ENCODE measurements at regions not wholly inside any gene's neighbourhood (a gene's known extent, or its start where the extent isn't known, plus 50 kb on each side); places are given as distances from the start of the nearest gene placed in this dataset.

- TF ChIP-seq ZNF274 (IDR thresholded peaks at IDR 0.05; ENCODE audit: low read length): no peak
- no peak for TF ChIP-seq ZNF274 (tag by site-specific recombination; IDR thresholded peaks at IDR 0.05; ENCODE audit: borderline replicate concordance)
- TF ChIP-seq ZSCAN18 (tag by site-specific recombination; IDR thresholded peaks at IDR 0.05): no peak
- TF ChIP-seq ZNF677 (tag by site-specific recombination; IDR thresholded peaks at IDR 0.05): no peak
- no peak for TF ChIP-seq ZNF280D (tag by site-specific recombination; IDR thresholded peaks at IDR 0.05)
- no peak for TF ChIP-seq CTCF (tag by site-specific recombination; IDR thresholded peaks at IDR 0.05)
- no peak for TF ChIP-seq ZNF521 (tag by site-specific recombination; IDR thresholded peaks at IDR 0.05)
- TF ChIP-seq ZNF558 (tag by site-specific recombination; IDR thresholded peaks at IDR 0.05): no peak
These were observed 106.1 kb upstream of the FLRT2 start for GRCh38 chr14:85423889-85424288.
